ENCODE measurements at regions not wholly inside any gene's neighbourhood (a gene's known extent, or its start where the extent isn't known, plus 50 kb on each side); places are given as distances from the start of the nearest gene placed in this dataset.
"Not testable (repeated sequence)": the region's sequence is repeated elsewhere in the genome, so short reads cannot be mapped to it uniquely, and the experiment has no call there.

DNA sequence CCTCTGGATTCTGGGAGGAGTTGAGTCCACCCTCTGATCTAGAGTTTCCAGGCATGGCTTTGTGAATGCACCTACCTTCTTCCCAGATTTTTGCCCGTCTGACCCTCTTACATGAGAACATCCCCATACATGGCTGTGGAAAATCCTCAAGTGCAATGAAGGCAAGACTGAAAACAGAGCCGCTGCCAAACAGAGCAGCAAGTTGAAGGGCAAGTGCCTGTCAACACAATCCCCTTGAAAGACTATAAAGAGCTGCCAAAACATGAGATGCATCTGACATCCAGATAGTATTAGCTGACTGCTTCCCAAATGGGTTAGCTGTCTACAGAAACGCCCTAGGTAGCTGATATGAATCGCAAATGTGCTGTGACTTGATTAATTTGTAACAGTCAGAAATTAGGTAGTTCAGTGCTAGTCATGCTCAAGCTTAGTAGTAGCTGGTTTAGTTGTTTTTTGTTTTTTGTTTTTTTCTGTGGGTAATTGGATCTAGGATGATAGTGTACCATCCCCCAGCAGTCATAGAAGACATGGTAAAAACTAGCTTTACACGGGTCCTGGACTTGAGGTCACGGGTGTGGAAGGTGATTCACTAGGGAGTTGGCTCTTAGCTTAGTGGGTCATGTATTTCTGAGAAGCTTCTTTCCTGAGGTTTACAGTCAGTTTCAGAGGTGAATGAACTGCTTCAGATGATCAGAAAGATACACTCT lies 302.8 kb upstream of the PLGLB1 start:
- not testable (repeated sequence) for DNase-seq (ENCODE audit: low spot score); H3K27me3 ChIP-seq (ENCODE audit: control insufficient read depth in 4 of 4, insufficient read depth in 4 of 4, low read length in 3 of 4); H3K27ac ChIP-seq (ENCODE audit: low read depth in 1 of 2, low read length in 2 of 2); H3K9ac ChIP-seq (ENCODE audit: low read depth in 1 of 2, low read length in 2 of 2); H3K4me1 ChIP-seq (ENCODE audit: control insufficient read depth in 4 of 4, insufficient read depth in 4 of 4, low read length in 3 of 4); H3K4me3 ChIP-seq (ENCODE audit: low read depth in 1 of 3, low read length in 3 of 3); H3K36me3 ChIP-seq (ENCODE audit: control insufficient read depth in 4 of 4, insufficient read depth in 3 of 4, low read depth in 1 of 4, low read length in 3 of 4); H3K9me3 ChIP-seq (ENCODE audit: control insufficient read depth in 4 of 4, low read length in 3 of 4)
- WGBS, result 81% methylated on average over 5 of the region's 6 CpGs

DNA sequence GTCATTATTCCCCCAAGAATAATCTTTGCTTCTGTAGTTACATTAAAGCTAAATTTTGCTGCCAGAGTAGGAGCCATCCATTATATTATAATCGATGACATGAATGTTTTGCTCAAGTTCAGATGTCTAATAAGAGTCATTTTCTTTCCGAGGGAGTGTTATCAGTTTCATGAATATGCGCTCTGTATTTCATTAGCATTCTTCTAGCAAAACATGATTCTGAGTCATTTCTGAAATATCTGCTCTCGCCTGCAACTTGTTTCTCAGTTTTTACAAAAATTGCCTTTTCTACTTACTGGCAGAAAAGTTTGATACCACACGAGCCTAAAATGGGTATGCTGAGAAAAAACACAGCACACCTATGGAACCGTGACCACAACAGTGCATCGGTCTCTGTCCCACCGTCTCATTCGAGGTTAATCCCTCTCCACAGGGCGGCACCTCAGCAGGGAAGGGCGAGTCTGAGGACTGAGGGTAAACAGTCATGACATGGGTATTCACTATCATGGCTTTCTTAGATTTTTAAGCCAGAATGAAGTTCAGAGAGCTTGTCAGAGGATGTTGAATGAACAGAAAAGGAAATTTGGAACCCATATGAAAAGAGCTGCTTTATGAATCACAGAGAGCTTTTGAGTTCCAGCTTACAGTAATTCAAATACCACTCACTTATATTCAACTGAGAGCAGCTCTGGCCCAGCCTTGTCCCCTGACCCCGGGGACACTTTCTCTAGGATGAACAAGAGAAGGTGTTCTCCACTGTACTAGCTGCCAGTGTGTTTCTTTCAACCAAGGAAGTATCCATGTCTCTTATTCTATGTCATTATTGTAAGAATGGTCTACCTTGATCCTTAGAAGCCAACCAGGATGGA lies 303.6 kb upstream of the PLGLB1 start:
- H3K4me1 ChIP-seq (ENCODE audit: control insufficient read depth in 4 of 4, insufficient read depth in 4 of 4, low read length in 3 of 4); DNase-seq (ENCODE audit: low spot score); H3K9ac ChIP-seq (ENCODE audit: low read depth in 1 of 2, low read length in 2 of 2); H3K27ac ChIP-seq (ENCODE audit: low read depth in 1 of 2, low read length in 2 of 2); H3K9me3 ChIP-seq (ENCODE audit: control insufficient read depth in 4 of 4, low read length in 3 of 4); H3K4me3 ChIP-seq (ENCODE audit: low read depth in 1 of 3, low read length in 3 of 3); H3K36me3 ChIP-seq (ENCODE audit: control insufficient read depth in 4 of 4, insufficient read depth in 3 of 4, low read depth in 1 of 4, low read length in 3 of 4); H3K27me3 ChIP-seq (ENCODE audit: control insufficient read depth in 4 of 4, insufficient read depth in 4 of 4, low read length in 3 of 4): not testable (repeated sequence)
- 72% methylated on average over 5 of the region's 12 CpGs for WGBS

DNA sequence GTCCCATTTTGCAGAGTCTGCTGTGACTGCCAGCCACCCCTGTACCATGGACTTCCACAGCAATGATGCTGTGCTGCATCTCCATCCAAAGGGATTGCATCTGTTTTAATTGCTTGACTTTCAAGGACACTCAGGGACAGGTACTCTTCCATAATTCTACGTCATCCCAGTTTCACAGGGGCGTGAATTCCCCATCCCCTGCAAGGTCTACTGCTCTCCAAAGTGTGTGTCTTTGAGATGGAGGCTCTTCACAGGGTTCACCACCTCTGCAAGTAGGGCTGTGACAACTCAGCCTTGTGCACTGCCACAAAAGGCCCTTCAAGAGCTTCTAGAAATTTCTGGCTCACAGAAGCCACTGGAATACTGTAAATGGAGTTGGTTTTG lies 304.3 kb upstream of the PLGLB1 start:
- not testable (repeated sequence) for H3K9ac ChIP-seq (ENCODE audit: low read depth in 1 of 2, low read length in 2 of 2); DNase-seq (ENCODE audit: low spot score); H3K4me3 ChIP-seq (ENCODE audit: low read depth in 1 of 3, low read length in 3 of 3); H3K27me3 ChIP-seq (ENCODE audit: control insufficient read depth in 4 of 4, insufficient read depth in 4 of 4, low read length in 3 of 4); H3K4me1 ChIP-seq (ENCODE audit: control insufficient read depth in 4 of 4, insufficient read depth in 4 of 4, low read length in 3 of 4); H3K36me3 ChIP-seq (ENCODE audit: control insufficient read depth in 4 of 4, insufficient read depth in 3 of 4, low read depth in 1 of 4, low read length in 3 of 4); H3K27ac ChIP-seq (ENCODE audit: low read depth in 1 of 2, low read length in 2 of 2); H3K9me3 ChIP-seq (ENCODE audit: control insufficient read depth in 4 of 4, low read length in 3 of 4)
- 95% methylated on average over 2 of the region's 2 CpGs for WGBS

DNA sequence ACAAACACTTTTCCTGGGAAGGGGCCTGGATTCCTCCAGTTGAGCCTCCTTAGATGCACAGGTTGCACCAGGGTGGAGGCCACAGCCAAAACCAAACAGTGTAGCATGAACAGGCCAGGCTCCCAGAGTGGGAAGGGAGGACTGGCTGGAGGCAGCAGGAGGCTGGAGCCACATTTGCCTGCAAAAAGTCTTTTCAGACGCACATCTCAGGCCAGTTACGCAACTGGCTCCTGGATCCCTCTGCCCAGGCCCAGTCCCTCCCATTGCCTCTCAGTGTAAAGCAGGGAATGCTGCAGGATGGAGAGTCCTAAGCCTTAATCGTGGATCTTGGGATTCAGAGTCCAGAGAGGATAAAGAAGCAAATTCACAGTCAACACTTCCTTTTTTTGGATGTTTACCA lies 305.1 kb upstream of the PLGLB1 start:
- H3K9ac ChIP-seq (ENCODE audit: low read depth in 1 of 2, low read length in 2 of 2); H3K4me1 ChIP-seq (ENCODE audit: control insufficient read depth in 4 of 4, insufficient read depth in 4 of 4, low read length in 3 of 4); H3K27me3 ChIP-seq (ENCODE audit: control insufficient read depth in 4 of 4, insufficient read depth in 4 of 4, low read length in 3 of 4); H3K27ac ChIP-seq (ENCODE audit: low read depth in 1 of 2, low read length in 2 of 2); H3K36me3 ChIP-seq (ENCODE audit: control insufficient read depth in 4 of 4, insufficient read depth in 3 of 4, low read depth in 1 of 4, low read length in 3 of 4); H3K4me3 ChIP-seq (ENCODE audit: low read depth in 1 of 3, low read length in 3 of 3); DNase-seq (ENCODE audit: low spot score); H3K9me3 ChIP-seq (ENCODE audit: control insufficient read depth in 4 of 4, low read length in 3 of 4): not testable (repeated sequence)
- WGBS, result 87% methylated on average over 2 of the region's 3 CpGs

DNA sequence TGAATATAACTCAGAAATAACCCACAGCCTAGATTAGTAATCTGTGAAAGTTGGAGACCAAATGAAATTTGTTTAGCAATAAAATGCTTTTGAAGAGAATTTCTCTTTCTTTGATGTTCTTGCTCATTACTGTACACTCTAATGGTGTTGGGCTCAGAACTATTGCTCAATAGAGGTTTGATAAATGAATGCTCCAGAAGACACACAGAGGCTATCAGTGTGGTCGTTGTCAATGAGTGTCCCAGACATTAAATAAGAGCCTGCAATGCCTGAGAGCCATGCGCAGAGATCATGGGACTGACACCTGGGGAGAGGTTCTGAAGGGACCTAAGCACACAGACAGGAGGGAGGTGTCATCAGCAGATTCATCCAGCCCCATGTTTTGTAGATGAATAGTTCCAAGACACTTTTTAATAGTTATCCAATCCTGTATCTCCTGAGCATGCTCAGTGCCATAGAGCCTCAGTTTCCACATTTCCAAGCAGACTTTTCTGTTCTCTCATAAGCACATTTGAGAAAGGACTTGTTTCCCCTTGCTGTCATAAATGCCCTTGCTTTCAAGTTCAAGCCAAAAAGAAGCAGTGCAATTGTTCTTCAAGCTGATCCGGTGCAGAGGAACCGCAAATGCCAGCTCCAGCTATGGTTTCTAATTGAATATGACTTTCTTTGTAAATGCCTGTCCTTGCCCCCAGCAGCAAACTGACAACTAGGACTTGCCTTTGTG lies 306.2 kb upstream of the PLGLB1 start:
- not testable (repeated sequence) for DNase-seq (ENCODE audit: low spot score); H3K27ac ChIP-seq (ENCODE audit: low read depth in 1 of 2, low read length in 2 of 2); H3K9me3 ChIP-seq (ENCODE audit: control insufficient read depth in 4 of 4, low read length in 3 of 4); H3K4me1 ChIP-seq (ENCODE audit: control insufficient read depth in 4 of 4, insufficient read depth in 4 of 4, low read length in 3 of 4); H3K4me3 ChIP-seq (ENCODE audit: low read depth in 1 of 3, low read length in 3 of 3); H3K27me3 ChIP-seq (ENCODE audit: control insufficient read depth in 4 of 4, insufficient read depth in 4 of 4, low read length in 3 of 4); H3K9ac ChIP-seq (ENCODE audit: low read depth in 1 of 2, low read length in 2 of 2); H3K36me3 ChIP-seq (ENCODE audit: control insufficient read depth in 4 of 4, insufficient read depth in 3 of 4, low read depth in 1 of 4, low read length in 3 of 4)
- 83% methylated on average over 4 of the region's 4 CpGs for WGBS

DNA sequence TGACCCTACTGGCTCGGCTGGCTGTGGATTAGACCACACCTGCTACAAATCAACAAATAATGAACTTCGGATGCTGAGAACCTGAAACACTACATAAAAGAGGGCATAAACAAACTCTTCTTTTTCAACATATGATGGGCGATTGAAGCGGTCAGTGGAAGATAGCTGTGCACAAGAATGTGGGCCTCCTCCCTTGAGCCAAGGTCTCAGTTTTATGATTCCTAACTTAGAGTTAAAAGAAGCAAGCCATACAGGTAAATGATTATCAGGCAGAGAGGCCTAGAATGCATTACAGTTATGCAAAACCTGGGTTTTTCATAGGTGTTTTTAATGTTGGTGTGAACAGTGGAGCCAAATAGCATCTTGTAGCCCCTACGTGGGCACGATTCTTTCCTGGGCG lies 307.9 kb upstream of the PLGLB1 start:
- H3K4me1 ChIP-seq (ENCODE audit: control insufficient read depth in 4 of 4, insufficient read depth in 4 of 4, low read length in 3 of 4); H3K4me3 ChIP-seq (ENCODE audit: low read depth in 1 of 3, low read length in 3 of 3); H3K36me3 ChIP-seq (ENCODE audit: control insufficient read depth in 4 of 4, insufficient read depth in 3 of 4, low read depth in 1 of 4, low read length in 3 of 4); H3K9ac ChIP-seq (ENCODE audit: low read depth in 1 of 2, low read length in 2 of 2); DNase-seq (ENCODE audit: low spot score); H3K27me3 ChIP-seq (ENCODE audit: control insufficient read depth in 4 of 4, insufficient read depth in 4 of 4, low read length in 3 of 4); H3K9me3 ChIP-seq (ENCODE audit: control insufficient read depth in 4 of 4, low read length in 3 of 4); H3K27ac ChIP-seq (ENCODE audit: low read depth in 1 of 2, low read length in 2 of 2): not testable (repeated sequence)
- WGBS, result 93% methylated on average over 6 of the region's 7 CpGs

DNA sequence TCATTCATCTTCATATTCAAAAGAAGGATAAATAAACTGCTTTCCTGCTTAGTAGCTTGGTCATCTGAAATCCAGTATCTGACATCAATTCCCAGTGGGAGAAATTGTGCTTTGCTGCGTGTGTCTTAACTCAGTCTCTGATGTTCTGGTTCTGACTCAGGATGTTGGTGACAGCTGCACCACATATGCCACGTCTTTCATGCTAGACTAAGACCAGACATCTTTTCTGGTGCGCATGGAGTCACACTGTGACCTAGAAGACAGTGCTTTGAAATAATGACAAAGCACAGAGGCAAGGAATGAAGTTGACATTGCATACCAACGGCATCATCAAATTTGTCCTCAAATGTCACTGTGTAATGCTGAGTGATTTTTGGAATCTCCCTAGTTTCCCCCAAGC lies 308.8 kb upstream of the PLGLB1 start:
- not testable (repeated sequence) for H3K27me3 ChIP-seq (ENCODE audit: control insufficient read depth in 4 of 4, insufficient read depth in 4 of 4, low read length in 3 of 4); H3K9ac ChIP-seq (ENCODE audit: low read depth in 1 of 2, low read length in 2 of 2); H3K27ac ChIP-seq (ENCODE audit: low read depth in 1 of 2, low read length in 2 of 2); H3K4me3 ChIP-seq (ENCODE audit: low read depth in 1 of 3, low read length in 3 of 3); H3K36me3 ChIP-seq (ENCODE audit: control insufficient read depth in 4 of 4, insufficient read depth in 3 of 4, low read depth in 1 of 4, low read length in 3 of 4); H3K4me1 ChIP-seq (ENCODE audit: control insufficient read depth in 4 of 4, insufficient read depth in 4 of 4, low read length in 3 of 4); DNase-seq (ENCODE audit: low spot score); H3K9me3 ChIP-seq (ENCODE audit: control insufficient read depth in 4 of 4, low read length in 3 of 4)
- WGBS, result no CpG with 5 or more reads among the region's 4 CpGs

DNA sequence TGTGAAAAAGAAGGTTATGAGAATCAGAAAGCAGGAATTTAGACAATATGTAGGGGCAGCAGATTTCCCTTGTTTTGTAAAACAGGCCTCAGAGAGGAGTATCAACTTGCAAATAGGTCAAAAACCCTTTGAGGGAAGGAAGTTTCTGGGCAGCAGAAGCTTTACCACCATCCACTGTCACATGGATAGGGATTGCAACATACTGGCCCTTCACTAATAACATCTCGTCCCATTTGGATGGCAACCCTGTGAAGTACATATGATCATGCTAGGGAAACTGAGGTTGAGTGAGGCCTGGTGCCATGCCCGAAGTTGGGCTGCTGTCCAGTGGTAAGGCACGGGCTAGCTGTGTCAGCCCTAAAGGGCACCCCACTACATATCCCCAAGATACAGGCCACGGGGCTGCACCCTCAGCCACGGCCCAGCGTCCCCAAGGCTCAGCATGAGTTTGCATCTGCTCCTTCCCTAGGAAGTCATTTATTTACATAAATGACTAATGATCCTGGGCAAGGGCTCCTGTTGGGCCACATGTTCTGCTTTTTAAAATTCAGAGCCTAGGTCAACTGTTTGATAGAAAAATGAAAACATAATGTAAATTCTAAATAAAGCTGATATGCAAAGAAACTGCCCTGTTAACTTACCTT lies 310.4 kb upstream of the PLGLB1 start:
- not testable (repeated sequence) for H3K4me1 ChIP-seq (ENCODE audit: control insufficient read depth in 4 of 4, insufficient read depth in 4 of 4, low read length in 3 of 4); H3K27me3 ChIP-seq (ENCODE audit: control insufficient read depth in 4 of 4, insufficient read depth in 4 of 4, low read length in 3 of 4); H3K9ac ChIP-seq (ENCODE audit: low read depth in 1 of 2, low read length in 2 of 2); H3K27ac ChIP-seq (ENCODE audit: low read depth in 1 of 2, low read length in 2 of 2); H3K4me3 ChIP-seq (ENCODE audit: low read depth in 1 of 3, low read length in 3 of 3); H3K36me3 ChIP-seq (ENCODE audit: control insufficient read depth in 4 of 4, insufficient read depth in 3 of 4, low read depth in 1 of 4, low read length in 3 of 4); DNase-seq (ENCODE audit: low spot score); H3K9me3 ChIP-seq (ENCODE audit: control insufficient read depth in 4 of 4, low read length in 3 of 4)
- WGBS, result 82% methylated on average over 4 of the region's 6 CpGs
